Naive thymus-derived CD4-positive, alpha-beta T cell (primary cell): ENCODE measurements at regions not wholly inside any gene's neighbourhood (a gene's known extent, or its start where the extent isn't known, plus 50 kb on each side); places are given as distances from the start of the nearest gene placed in this dataset.

Source experiments
- ATAC-seq: fragments of 150-1000 bp; cut with Tn5 transposase; 2 replicates; pipeline ENCODE4 v1.10.0; 2021; ENCODE audit warnings: mild to moderate bottlenecking, moderate library complexity
- CTCF ChIA-PET: fragments of 350-600 bp; sonication (Branson Sonifier 250); formaldehyde crosslinking; loops from one replicate; lab custom pipeline; 2021; ENCODE audit warnings: antibody characterized with exemption; lab: Charles Lee
- POLR2A ChIA-PET: fragments of 350-600 bp; sonication (Branson Sonifier 250); formaldehyde crosslinking; loops from one replicate; lab custom pipeline; 2021; ENCODE audit warnings: antibody characterized with exemption, inconsistent platforms; lab: Charles Lee
- DNase-seq, 9 donors: peaks; one replicate each; pipeline versions ENCODE4 v3.0.0 to v3.0.0-alpha.2; 2020 to 2022; ENCODE audit warnings: mixed read lengths in 1 of 9
- H3K27ac ChIP-seq: one replicate; pipeline ENCODE4 v1.7.0; 2013; ENCODE audit warnings: mild to moderate bottlenecking, low read depth, low read length, moderate library complexity
- H3K27me3 ChIP-seq, 2 donors: one replicate each; pipeline ENCODE4 v1.7.0; 2013; ENCODE audit warnings: low read length in 2 of 2, mild to moderate bottlenecking in 2 of 2, moderate library complexity in 2 of 2; ENCODE audit not compliant: control insufficient read depth in 2 of 2, insufficient read depth in 2 of 2
- H3K36me3 ChIP-seq, 3 experiments: 1 replicate in 2 of 3; 2 replicates in 1 of 3; pipeline ENCODE4 v1.7.0; 2013; ENCODE audit warnings: low read length in 3 of 3, mild to moderate bottlenecking in 3 of 3, moderate library complexity in 1 of 3; ENCODE audit not compliant: insufficient read depth in 3 of 3, control insufficient read depth in 2 of 3
- H3K4me1 ChIP-seq, 2 donors: one replicate each; pipeline ENCODE4 v1.7.0; 2013; ENCODE audit warnings: low read length in 2 of 2, mild to moderate bottlenecking in 2 of 2, moderate library complexity in 1 of 2; ENCODE audit not compliant: control insufficient read depth in 2 of 2, insufficient read depth in 2 of 2
- H3K4me3 ChIP-seq: 2 replicates; pipeline ENCODE4 v1.7.0; 2013; ENCODE audit warnings: mild to moderate bottlenecking, low read length
- H3K9me3 ChIP-seq, 3 experiments: 1 replicate in 2 of 3; 2 replicates in 1 of 3; pipeline ENCODE4 v1.7.0; 2013; ENCODE audit warnings: low read length in 3 of 3; ENCODE audit not compliant: control insufficient read depth in 2 of 3
- H3K27ac Mint-ChIP-seq, 9 donors: one replicate each; pipeline ENCODE4 v1.8.0; 2020 to 2022; ENCODE audit warnings: mixed read lengths in 9 of 9, mild to moderate bottlenecking in 8 of 9, moderate library complexity in 5 of 9, inconsistent platforms in 2 of 9
- H3K27me3 Mint-ChIP-seq, 5 donors: one replicate each; pipeline ENCODE4 v1.8.0; 2021 to 2022; ENCODE audit warnings: mixed read lengths in 5 of 5, mild to moderate bottlenecking in 1 of 5
- H3K36me3 Mint-ChIP-seq, 5 donors: one replicate each; pipeline ENCODE4 v1.8.0; 2020 to 2022; ENCODE audit warnings: mixed read lengths in 5 of 5, mild to moderate bottlenecking in 3 of 5, inconsistent platforms in 1 of 5
- H3K4me1 Mint-ChIP-seq, 7 donors: one replicate each; pipeline ENCODE4 v1.8.0; 2020 to 2022; ENCODE audit warnings: mixed read lengths in 7 of 7, mild to moderate bottlenecking in 3 of 7, inconsistent platforms in 1 of 7
- H3K4me3 Mint-ChIP-seq, 10 donors: one replicate each; pipeline ENCODE4 v1.8.0; 2020 to 2022; ENCODE audit warnings: mild to moderate bottlenecking in 10 of 10, mixed read lengths in 10 of 10, moderate library complexity in 6 of 10, inconsistent platforms in 2 of 10
- H3K9me3 Mint-ChIP-seq, 11 donors: one replicate each; pipeline ENCODE4 v1.8.0; 2020 to 2022; ENCODE audit warnings: mixed read lengths in 11 of 11, mild to moderate bottlenecking in 4 of 11, inconsistent platforms in 1 of 11, moderate library complexity in 1 of 11
- intact Hi-C, 2 donors: fragments of 100-400 bp; cut with micrococcal nuclease; formaldehyde crosslinking; loops; one replicate each; pipeline ENCODE4 v1.15.1; 2023

GRCh38 chr20:22801528-22801927, 217.2 kb upstream of the FOXA2 start:
- intact Hi-C loops, result no loop called here
- Histone ChIP-seq H3K9me3 (no peaks in the 10 kb centered on the region), H3K27ac (no peak overlapping the region), H3K4me3 (no peak overlapping the region), H3K36me3 (no peaks in the 10 kb centered on the region), H3K27me3 (no peaks in the 10 kb centered on the region), H3K4me1 (no peaks in the 10 kb centered on the region)
- Mint-ChIP-seq H3K9me3 (peaks cover 0 to 4% (median 0%) of the 10 kb centered on the region in 11 donors), H3K27ac (no peak overlapping the region), H3K27me3 (peaks cover 0 to 8% (median 0%) of the 10 kb centered on the region in 5 donors), H3K4me1 (no peaks in the 10 kb centered on the region), H3K4me3 (no peak overlapping the region), H3K36me3 (no peaks in the 10 kb centered on the region)
- POLR2A ChIA-PET, result no interaction called here
- ATAC-seq (no peak), DNase-seq (no peak)
- CTCF ChIA-PET, result no interaction called here

- no peak overlapping the region for H3K4me3 Mint-ChIP-seq
- no peak overlapping the region for H3K27ac Mint-ChIP-seq
- Histone ChIP-seq H3K36me3 (no peaks in the 10 kb centered on the region), H3K9me3 (no peaks in the 10 kb centered on the region), H3K4me1 (no peaks in the 10 kb centered on the region), H3K4me3 (no peak overlapping the region), H3K27me3 (no peaks in the 10 kb centered on the region), H3K27ac (no peak overlapping the region)
- POLR2A ChIA-PET, result no interaction called here
- CTCF ChIA-PET, result no interaction called here
- no peaks in the 10 kb centered on the region for H3K4me1 Mint-ChIP-seq
- intact Hi-C loops, result no loop called here
- H3K36me3 Mint-ChIP-seq, result no peaks in the 10 kb centered on the region
- DNase-seq (no peak), ATAC-seq (no peak)
- H3K27me3 Mint-ChIP-seq, result peaks cover 0 to 8% (median 0%) of the 10 kb centered on the region in 5 donors
- H3K9me3 Mint-ChIP-seq, result peaks cover 0 to 4% (median 0%) of the 10 kb centered on the region in 11 donors
Measured at GRCh38 chr20:22802296-22802695, 217.9 kb upstream of the FOXA2 start.

GRCh38 chr20:22805219-22805618, 220.8 kb upstream of the FOXA2 start:
- H3K4me3 Mint-ChIP-seq, result no peak overlapping the region
- no peak overlapping the region for H3K27ac Mint-ChIP-seq
- H3K9me3 Mint-ChIP-seq, result peaks cover 0 to 5% (median 0%) of the 10 kb centered on the region in 11 donors

GRCh38 chr20:22805996-22806395, 221.6 kb upstream of the FOXA2 start:
- no peak overlapping the region for H3K27ac Mint-ChIP-seq
- peaks cover 0 to 14% (median 0%) of the 10 kb centered on the region in 5 donors for H3K27me3 Mint-ChIP-seq
- Histone ChIP-seq H3K36me3 (no peaks in the 10 kb centered on the region), H3K4me1 (no peaks in the 10 kb centered on the region), H3K27ac (no peak overlapping the region), H3K9me3 (no peaks in the 10 kb centered on the region), H3K27me3 (no peaks in the 10 kb centered on the region), H3K4me3 (no peak overlapping the region)
- CTCF ChIA-PET, result no interaction called here
- intact Hi-C loops, result no loop called here
- H3K9me3 Mint-ChIP-seq, result peaks cover 0 to 5% (median 0%) of the 10 kb centered on the region in 11 donors
- no peaks in the 10 kb centered on the region for H3K36me3 Mint-ChIP-seq
- no peaks in the 10 kb centered on the region for H3K4me1 Mint-ChIP-seq
- POLR2A ChIA-PET, result no interaction called here
- no peak overlapping the region for H3K4me3 Mint-ChIP-seq
- DNase-seq (no peak), ATAC-seq (no peak)

More at GRCh38 chr20:22805219-22805618, 220.8 kb upstream of the FOXA2 start:
- Mint-ChIP-seq H3K4me1 (no peaks in the 10 kb centered on the region), H3K27me3 (peaks cover 0 to 14% (median 0%) of the 10 kb centered on the region in 5 donors), H3K36me3 (no peaks in the 10 kb centered on the region)
- ChIA-PET CTCF (no interaction called here), POLR2A (no interaction called here)
- intact Hi-C loops, result no loop called here
- Histone ChIP-seq H3K27me3 (no peaks in the 10 kb centered on the region), H3K4me3 (no peak overlapping the region), H3K4me1 (no peaks in the 10 kb centered on the region), H3K27ac (no peak overlapping the region), H3K9me3 (no peaks in the 10 kb centered on the region), H3K36me3 (no peaks in the 10 kb centered on the region)
- DNase-seq (no peak), ATAC-seq (no peak)

- Mint-ChIP-seq H3K9me3 (peaks cover 0 to 5% (median 0%) of the 10 kb centered on the region in 11 donors), H3K36me3 (no peaks in the 10 kb centered on the region), H3K4me1 (no peaks in the 10 kb centered on the region), H3K4me3 (no peak overlapping the region), H3K27ac (no peak overlapping the region), H3K27me3 (peaks cover 0 to 13% (median 3%) of the 10 kb centered on the region in 5 donors)
- no peaks in the 10 kb centered on the region for H3K4me1 ChIP-seq
- ChIA-PET POLR2A (no interaction called here), CTCF (no interaction called here)
- H3K9me3 ChIP-seq, result no peaks in the 10 kb centered on the region
- ATAC-seq (no peak), DNase-seq (no peak)
- no peaks in the 10 kb centered on the region for H3K27me3 ChIP-seq
- intact Hi-C loops, result no loop called here
- no peaks in the 10 kb centered on the region for H3K36me3 ChIP-seq
- H3K27ac ChIP-seq, result no peak overlapping the region
- H3K4me3 ChIP-seq, result no peak overlapping the region
Measured at GRCh38 chr20:22807045-22807444, 222.7 kb upstream of the FOXA2 start.

- no peak overlapping the region for H3K27ac ChIP-seq
- intact Hi-C loops, result no loop called here
- Mint-ChIP-seq H3K27ac (no peak overlapping the region), H3K36me3 (no peaks in the 10 kb centered on the region), H3K9me3 (peaks cover 0 to 5% (median 0%) of the 10 kb centered on the region in 11 donors), H3K4me3 (no peak overlapping the region), H3K4me1 (no peaks in the 10 kb centered on the region), H3K27me3 (peaks cover 0 to 10% (median 3%) of the 10 kb centered on the region in 5 donors)
- ChIA-PET POLR2A (no interaction called here), CTCF (no interaction called here)
- no peaks in the 10 kb centered on the region for H3K27me3 ChIP-seq
- H3K36me3 ChIP-seq, result no peaks in the 10 kb centered on the region
- H3K9me3 ChIP-seq, result no peaks in the 10 kb centered on the region
- H3K4me1 ChIP-seq, result no peaks in the 10 kb centered on the region
- DNase-seq (no peak), ATAC-seq (no peak)
- H3K4me3 ChIP-seq, result no peak overlapping the region
Measured at GRCh38 chr20:22807646-22808244, 223.4 kb upstream of the FOXA2 start.

GRCh38 chr20:22808628-22809027, 224.3 kb upstream of the FOXA2 start:
- no peaks in the 10 kb centered on the region for H3K4me1 ChIP-seq
- Mint-ChIP-seq H3K27me3 (peaks cover 0 to 15% (median 3%) of the 10 kb centered on the region in 5 donors), H3K4me3 (no peak overlapping the region), H3K36me3 (no peaks in the 10 kb centered on the region), H3K27ac (no peak overlapping the region), H3K9me3 (peaks cover 0 to 5% (median 0%) of the 10 kb centered on the region in 11 donors), H3K4me1 (no peaks in the 10 kb centered on the region)
- CTCF ChIA-PET, result no interaction called here
- H3K27ac ChIP-seq, result no peak overlapping the region
- DNase-seq (no peak), ATAC-seq (no peak)
- intact Hi-C loops, result no loop called here
- no peaks in the 10 kb centered on the region for H3K9me3 ChIP-seq
- H3K4me3 ChIP-seq, result no peak overlapping the region
- H3K27me3 ChIP-seq, result no peaks in the 10 kb centered on the region
- no peaks in the 10 kb centered on the region for H3K36me3 ChIP-seq
- POLR2A ChIA-PET, result no interaction called here
